ENCODE measurements at regions not wholly inside any gene's neighbourhood (a gene's known extent, or its start where the extent isn't known, plus 50 kb on each side); places are given as distances from the start of the nearest gene placed in this dataset.
A peak's percentile ranks its signal among the peaks of the same experiment; 100 is the strongest.

GRCh38 chr1:38376577-38376976 lies 330.0 kb upstream of the POU3F1 start:
- no peak for DNase-seq

- DNase-seq: peak in 1 of 2 donors; percentile 1
These were observed 328.4 kb upstream of the POU3F1 start for GRCh38 chr1:38375035-38375434.

- no peak for DNase-seq
These were observed 324.9 kb upstream of the POU3F1 start for GRCh38 chr1:38371505-38371844.

GRCh38 chr1:38370716-38371504 lies 324.3 kb upstream of the POU3F1 start:
- no peak for DNase-seq

- no peak for DNase-seq
These were observed 318.6 kb upstream of the POU3F1 start for GRCh38 chr1:38365242-38365641.

- no peak for DNase-seq
These were observed 315.0 kb upstream of the POU3F1 start for GRCh38 chr1:38361566-38361965.

- DNase-seq: no peak
These were observed 314.2 kb upstream of the POU3F1 start for GRCh38 chr1:38360807-38361206.

GRCh38 chr1:38353956-38354355 lies 307.4 kb upstream of the POU3F1 start:
- no peak for DNase-seq

GRCh38 chr1:38352869-38353268 lies 306.3 kb upstream of the POU3F1 start:
- no peak for DNase-seq

GRCh38 chr1:38347446-38348175 lies 301.0 kb upstream of the POU3F1 start:
- DNase-seq: no peak

GRCh38 chr1:38344716-38345115 lies 298.1 kb upstream of the POU3F1 start:
- no peak for DNase-seq

GRCh38 chr1:38341694-38342093 lies 295.1 kb upstream of the POU3F1 start:
- no peak for DNase-seq

GRCh38 chr1:38340409-38340808 lies 293.8 kb upstream of the POU3F1 start:
- no peak for DNase-seq

GRCh38 chr1:38337711-38338110 lies 291.1 kb upstream of the POU3F1 start:
- DNase-seq: no peak

- no peak for DNase-seq
These were observed 290.4 kb upstream of the POU3F1 start for GRCh38 chr1:38336961-38337360.

- DNase-seq: no peak
These were observed 289.8 kb upstream of the POU3F1 start for GRCh38 chr1:38336301-38336923.

- peak; percentile 90 to 92 for DNase-seq
These were observed 288.5 kb upstream of the POU3F1 start for GRCh38 chr1:38334930-38335592.

GRCh38 chr1:38332649-38333310 lies 286.2 kb upstream of the POU3F1 start:
- DNase-seq: peak; percentile 7 to 13

GRCh38 chr1:38331496-38332210 lies 285.1 kb upstream of the POU3F1 start:
- DNase-seq: no peak

GRCh38 chr1:38330799-38331198 lies 284.2 kb upstream of the POU3F1 start:
- no peak for DNase-seq

GRCh38 chr1:38329644-38330043 lies 283.1 kb upstream of the POU3F1 start:
- DNase-seq: no peak

All from inflammatory macrophage (primary cell).